Renal cortex interstitium (tissue), 11 donors: ENCODE measurements at regions not wholly inside any gene's neighbourhood (a gene's known extent, or its start where the extent isn't known, plus 50 kb on each side); places are given as distances from the start of the nearest gene placed in this dataset.
"Not testable (repeated sequence)": the region's sequence is repeated elsewhere in the genome, so short reads cannot be mapped to it uniquely, and the experiment has no call there.

ENCODE experiments used
- DNase-seq, 11 donors: peaks; one replicate each; pipeline ENCODE4 v3.0.0-alpha.2; 2013; ENCODE audit warnings: low read depth in 9 of 11, low spot score in 4 of 11; ENCODE audit errors: extremely low read depth in 1 of 11

DNA sequence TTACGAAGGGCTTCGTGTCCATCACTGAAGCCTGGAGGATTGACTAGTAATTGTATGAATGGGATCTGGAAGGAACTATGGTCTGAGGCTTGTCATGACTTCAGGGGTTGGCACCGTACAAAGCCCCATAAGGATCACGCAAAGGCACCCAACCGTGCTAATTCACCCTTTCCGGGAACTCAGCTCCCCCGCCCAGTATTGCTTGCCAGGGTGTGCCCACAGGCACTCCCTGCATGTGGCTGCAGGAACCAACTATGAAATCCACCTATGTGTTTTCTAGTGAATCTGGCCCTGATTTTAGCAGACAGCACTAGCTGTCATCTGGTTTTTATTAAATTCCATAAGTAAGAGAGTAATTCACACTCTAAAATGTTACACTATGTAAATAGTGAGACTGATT is 139.2 kb downstream of the TM2D1 start:
- DNase-seq = peak in 2 of 11 donors; percentile 12 to 22

DNA sequence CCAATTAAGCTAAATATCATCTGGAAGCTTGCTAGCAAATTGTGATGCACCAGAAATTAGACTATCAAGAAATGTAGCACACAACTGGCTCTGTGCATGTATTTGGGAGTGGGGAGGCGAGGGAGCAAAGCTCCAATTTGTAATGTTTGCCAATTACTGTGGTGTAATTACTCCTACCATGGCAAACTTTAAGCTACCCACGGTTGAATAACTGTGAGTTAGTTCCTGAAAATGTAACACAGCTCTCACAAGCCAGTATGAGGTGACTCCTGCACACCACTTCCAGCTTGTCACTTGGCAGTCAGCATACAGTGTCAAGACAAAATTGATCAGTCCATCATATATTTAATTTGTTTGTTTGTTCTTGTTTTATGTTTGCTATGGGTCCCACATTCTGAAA is 141.2 kb downstream of the TM2D1 start:
- no peak for DNase-seq

DNA sequence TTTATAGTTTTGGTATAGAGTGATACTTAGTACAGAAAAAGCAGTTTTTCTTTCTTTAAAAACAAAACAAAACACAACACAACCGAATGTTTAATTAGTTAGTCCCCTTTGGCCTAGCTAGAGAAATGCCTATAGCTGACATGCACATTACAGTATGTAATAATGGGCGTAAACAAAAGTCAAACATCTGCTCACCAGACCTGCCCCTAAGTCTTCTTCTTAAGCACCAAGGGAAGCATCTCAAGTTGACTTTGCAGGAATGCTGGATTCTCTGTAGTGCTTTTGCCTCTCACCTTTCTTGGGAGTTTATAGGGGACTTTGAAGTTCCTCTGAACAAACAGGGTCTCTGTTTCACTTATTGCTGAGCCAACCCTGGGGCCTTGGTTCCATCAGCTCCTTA is 143.7 kb downstream of the TM2D1 start:
- DNase-seq = no peak

DNA sequence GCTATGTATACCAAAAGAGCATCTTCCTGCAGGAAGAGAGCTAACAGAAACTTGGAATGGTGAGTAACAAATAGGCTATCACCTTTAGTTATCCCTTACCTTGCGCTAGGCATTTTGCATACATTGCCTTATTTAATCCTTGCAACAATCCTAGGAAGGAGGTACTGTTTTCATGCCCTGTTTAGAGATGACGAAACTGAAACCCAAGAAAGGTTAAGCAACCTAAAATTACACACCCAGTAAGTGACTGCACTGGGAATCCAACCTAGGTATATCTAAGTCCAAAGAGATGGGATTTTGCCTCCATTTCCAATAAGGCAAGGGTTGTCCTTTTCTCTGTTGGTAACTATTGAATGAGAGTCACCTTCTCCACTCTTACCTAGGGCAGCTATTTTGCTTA is 144.5 kb downstream of the TM2D1 start:
- DNase-seq = no peak

DNA sequence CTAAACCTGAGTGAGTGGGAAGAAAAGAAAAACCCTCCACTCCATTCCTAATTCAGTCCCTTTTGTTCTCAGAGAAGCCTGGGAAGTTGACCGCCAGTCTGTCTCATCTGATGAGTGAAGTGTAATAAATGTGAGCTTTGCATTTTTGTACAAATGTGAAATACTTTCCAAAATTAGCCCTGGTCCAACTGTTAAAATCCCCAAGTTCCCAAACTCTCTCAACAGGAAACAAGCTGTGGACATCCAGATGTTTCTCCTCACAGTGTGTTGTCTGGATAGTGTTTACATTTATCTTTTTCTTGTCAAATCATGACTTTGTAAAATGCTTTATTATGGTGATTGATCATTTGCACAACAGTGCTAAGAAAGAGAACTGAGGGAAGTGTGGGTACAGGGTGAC is 145.1 kb downstream of the TM2D1 start:
- peak in 8 of 11 donors; percentile 10 to 34 (median 20) for DNase-seq

DNA sequence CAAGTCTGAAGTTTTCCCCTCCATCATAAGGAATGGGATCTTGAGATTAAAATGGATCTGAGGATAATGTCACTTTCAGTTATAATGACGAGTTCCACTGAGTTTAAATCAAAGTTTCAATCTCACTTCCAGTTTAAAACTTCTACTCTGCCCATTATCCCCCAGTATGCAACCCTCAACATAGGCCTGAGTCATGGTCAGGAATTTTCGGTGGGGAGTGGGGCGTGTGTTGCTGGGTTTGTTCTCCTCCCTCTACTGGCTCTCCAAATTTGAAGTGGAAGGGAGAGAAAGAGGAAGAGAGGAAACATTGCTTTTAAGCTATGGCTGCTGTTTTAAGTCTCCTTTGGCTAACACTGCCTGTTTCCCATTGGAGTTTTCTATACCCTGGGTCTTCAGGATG is 152.9 kb downstream of the TM2D1 start:
- DNase-seq = no peak

DNA sequence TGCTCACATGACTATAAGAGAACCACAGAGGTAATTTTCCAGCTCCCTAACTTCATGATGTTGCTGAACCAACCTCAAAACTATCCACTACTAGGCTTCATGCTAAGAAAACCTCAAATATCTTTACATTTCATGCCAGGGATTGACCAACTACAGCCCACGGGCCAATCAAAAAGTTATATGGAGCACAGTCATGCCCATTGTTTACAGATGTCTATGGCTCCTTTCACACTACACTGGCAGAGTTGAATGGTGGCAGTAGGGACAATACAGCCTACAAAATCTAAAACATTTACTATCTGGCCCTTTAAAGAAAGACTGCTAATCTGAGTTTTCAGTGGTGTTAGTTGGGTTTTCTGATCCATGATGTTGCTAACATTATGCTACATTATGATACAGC is 154.8 kb downstream of the TM2D1 start:
- DNase-seq = no peak

DNA sequence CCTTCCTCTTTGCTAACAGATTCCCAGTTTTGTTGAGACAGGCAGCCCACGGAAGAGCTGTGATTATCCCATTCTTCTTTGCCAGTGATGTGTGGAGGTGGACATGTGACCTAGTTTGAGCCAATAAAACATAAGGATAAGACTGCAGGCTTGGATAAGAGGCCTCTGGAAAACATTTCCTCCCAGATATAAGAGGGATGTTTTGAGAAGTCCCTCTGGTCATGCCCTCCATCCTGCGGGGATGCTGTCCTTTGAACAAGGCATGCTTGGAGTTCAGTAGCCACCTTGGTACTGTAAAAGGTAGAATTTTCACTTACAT is 155.7 kb downstream of the TM2D1 start:
- no peak for DNase-seq

DNA sequence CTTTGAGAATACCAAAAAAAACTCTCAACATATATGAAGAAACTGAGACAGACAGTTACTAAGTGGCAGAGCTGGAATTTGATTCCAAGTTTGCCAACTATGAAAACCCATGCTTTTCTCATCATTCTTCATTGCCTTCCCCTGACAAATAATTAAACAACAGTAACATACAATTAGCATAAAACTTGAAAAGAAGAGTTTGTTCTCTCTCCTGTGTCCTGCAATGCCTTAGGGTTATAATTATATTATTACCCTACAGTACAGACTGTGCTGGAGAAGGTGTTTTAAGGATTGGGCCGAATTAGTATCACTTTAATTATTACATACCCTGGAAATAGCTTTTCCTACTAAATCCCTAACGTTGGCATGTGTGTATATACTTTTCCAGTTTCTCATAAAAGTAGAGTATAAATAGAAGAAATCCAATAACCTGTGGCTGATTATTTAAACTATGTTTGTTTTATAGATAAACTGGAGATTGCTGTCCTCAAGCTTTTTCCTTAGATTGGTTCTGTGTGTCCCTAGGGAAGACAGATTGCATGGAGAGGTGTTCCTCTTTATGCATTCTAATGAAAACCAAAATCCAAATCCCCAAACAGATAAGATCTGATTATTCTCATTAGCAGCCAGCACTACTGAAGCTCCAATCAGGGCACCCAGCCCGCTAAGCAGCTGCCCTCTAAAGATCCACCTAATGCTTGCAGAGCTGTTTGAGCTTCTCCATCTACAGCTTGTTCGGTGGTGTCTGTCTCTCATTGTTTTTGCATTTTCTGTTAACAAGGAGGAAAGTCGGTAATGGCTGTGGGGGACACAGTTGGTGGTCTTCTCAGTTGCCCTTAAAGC is 156.3 kb downstream of the TM2D1 start:
- no peak for DNase-seq

DNA sequence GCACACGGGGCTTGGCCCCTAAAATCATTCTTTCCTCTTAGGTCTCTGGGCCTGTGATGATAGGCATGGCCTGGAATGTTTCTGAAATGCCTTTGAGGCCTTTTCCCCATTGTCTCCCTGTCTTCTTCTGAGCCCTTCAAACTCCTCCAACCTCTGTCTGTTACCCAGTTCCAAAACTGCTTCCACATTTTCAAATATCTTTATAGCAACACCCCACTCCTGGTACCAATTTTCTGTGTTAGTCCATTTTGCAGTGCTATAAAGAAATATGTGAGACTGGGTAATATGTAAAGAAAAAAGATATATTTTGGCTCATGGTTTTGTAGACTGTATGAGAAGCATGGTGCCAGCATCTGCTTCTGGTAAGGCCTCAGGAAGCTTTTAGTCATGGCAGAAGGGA is 158.8 kb downstream of the TM2D1 start:
- no peak for DNase-seq

DNA sequence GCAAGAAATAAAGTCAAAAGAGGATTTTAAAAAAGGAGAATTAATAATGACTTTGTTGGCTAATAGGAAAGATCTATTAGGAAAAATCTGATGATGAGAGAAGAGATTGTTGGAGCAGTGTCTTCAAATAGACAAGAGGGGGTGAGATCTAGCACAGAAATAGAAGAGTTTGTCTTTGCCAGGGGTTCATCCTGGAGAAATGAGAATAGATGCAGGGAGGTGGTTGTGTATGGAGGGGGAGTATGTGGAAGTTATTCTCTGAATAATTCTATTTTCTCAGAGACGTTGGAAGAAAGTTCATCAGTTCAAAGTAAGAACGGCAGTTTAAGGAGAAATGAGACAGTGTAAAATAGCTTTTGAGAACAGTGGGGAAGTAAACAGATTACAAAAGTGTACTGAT is 161.3 kb downstream of the TM2D1 start:
- no peak for DNase-seq

DNA sequence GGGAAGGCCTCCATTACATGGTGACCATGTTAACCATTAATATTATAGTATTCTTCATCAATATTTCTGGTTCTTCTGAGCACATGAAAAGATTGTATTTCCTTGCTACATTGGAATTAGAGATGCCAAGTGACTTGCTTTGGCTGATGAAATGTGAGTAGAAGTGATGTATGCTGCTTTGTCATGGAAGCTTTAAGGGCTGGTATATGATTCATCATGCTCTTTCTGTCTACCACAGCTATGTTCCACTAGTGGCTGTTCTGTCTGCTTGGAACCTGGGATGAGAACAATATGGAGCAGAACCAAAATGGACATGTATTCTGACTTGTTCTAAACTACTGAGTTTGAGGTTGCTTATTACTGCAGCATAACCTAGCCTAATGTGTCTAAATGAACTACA is 163.3 kb downstream of the TM2D1 start:
- no peak for DNase-seq

DNA sequence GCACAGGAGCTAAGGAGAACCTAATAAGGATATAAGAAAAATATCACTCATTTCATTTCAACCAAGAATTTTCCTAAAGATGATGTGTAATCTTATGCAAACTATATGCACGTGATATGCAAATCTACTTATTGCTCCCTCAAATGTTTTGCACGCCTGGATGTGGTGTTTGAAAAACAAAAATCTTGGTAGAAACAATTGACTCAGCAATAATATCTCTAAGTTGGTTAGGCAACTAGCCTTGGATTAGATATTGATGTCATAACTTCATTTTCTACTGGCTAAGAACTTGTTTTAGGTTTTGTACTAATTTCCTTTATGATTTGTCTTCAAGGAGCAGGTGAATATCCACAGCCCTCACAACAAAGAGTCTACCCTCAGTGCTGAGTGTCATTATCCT is 164.6 kb downstream of the TM2D1 start:
- DNase-seq = no peak

DNA sequence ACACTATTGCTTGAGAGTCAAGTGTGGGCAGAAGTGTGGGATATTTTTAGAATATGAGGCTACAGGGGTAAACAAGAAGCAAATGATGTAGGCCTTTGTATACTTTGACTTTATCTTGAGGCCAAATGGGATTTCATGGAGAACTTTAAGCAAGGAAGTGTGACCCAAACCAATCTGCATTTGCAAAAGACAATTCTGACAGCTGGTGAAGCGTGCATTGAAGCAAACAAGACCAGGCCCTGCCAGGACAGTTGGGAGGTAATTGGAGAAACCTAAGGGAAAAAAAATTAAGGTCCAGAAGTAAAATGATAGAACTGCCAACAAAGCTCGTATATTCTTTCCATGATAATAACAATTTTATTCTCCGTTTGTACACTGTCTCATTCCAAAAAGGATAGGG is 168.3 kb downstream of the TM2D1 start:
- no peak for DNase-seq

DNA sequence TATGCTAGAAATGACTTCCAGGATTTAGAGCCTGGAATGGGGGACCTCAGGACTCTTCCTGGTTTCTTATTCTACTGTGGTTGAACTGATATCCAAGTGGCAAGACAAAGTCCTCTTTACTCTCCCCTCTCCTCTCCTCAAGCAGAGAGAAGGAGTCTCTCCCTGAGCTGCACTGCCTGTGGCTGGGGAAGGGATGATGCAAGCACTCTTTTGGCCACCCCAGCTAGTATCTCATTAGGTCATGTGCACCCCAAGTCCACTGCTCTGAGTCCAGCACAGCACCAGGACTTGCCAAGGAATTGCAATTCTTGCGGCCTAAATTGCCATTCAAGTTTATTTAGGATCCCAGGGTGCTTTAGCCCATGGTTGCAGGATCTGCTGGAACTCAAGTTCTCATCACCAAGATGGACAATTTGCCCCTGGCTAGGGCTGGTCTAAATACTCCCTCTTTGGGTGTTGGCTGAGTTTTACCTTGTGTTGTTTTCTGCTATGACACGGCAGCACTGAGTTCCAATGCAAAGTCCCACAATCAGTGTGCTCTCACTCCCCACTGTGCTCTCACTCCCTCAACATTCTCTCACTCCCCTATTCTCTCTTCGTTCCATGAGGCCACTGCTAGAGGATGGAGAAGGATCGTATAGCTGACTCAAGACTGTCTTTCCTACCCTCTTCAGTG is 172.2 kb downstream of the TM2D1 start:
- DNase-seq = no peak

DNA sequence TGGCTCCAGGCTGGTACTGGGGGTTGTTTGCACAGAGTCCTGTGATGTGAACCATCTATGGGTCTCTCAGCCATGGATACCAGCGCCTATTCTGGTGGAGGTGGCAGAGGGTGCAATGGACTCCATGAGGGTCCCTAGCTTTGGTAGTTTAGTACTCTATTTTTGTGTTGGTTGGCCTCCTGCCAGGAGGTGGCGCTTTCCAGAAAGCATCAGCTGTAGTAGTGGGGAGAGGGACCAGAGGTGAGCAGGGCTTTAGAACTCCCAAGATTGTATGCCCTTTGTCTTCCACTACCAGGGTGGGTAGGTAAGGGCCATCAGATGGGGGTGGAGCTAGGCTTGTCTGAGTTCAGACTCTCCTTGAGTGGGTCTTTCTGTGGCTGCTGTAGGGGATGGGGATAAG is 177.6 kb downstream of the TM2D1 start:
- not testable (repeated sequence) for DNase-seq

DNA sequence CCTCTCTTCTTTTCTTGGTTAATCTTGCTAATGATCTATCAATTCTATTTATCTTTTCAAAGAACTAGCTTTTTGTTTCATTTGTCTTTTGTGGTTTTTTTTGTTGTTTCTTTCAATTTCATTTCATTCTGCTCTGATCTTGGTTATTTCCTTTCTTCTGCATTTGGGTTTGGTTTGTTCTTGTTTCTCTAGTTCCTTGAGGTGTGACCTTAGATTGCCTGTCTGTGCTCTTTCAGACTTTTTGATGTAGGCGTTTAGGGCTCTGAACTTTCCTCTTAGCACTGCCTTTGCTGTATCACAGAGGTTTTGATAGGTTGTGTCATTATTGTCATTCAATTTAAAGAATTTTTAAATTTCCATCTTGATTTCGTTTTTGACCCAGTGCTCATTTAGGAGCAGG is 180.1 kb downstream of the TM2D1 start:
- not testable (repeated sequence) for DNase-seq

DNA sequence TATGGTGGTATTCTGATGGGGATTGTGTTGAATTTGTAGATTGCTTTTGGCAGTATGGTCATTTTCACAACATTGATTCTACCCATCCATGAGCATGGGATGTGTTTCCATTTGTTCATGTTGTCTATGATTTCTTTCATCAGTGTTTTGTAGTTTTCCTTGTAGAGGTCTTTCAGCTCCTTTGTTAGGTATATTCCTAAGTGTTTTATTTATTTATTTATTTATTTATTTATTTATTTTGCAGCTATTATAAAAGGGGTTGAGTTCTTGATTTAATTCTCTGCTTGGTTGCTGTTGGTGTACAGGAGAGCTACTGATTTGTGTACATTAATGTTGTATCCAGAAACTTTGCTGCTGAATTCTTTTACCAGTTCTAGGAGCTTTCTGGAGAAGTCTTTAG is 181.4 kb downstream of the TM2D1 start:
- not testable (repeated sequence) for DNase-seq

DNA sequence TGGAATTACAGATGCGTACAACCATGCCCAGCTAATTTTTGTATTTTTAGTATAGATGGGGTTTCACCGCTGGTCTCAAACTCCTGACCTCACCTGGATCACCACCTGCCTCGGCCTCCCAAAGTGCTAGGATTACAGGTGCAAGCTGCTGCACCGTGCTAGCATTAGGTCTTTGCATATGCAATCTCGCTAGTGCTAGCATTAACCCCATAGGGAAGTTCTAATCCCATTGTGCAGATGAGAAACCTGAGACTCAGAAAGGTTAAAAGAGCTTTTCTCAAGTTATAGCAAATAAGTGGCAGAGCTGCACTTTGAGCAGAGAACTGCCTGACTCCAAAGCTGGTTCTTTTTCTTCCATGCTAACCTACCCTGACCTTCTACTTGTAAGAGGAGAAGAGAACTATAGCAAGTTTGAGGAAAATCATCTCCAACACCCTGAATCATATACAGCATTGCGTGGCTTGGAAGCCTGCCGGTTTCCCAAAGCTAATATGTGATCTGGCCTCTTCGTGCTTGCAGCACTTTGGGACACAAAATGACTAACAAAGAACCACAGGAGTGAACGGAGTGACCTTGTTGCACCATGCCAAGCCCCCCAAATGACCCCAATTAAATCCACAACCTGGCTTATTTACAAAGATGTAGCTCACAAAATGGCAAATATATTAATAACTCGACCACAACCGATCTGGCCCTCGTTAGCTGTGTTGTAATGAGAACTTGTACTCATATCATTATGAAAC is 185.1 kb downstream of the TM2D1 start:
- DNase-seq = no peak

DNA sequence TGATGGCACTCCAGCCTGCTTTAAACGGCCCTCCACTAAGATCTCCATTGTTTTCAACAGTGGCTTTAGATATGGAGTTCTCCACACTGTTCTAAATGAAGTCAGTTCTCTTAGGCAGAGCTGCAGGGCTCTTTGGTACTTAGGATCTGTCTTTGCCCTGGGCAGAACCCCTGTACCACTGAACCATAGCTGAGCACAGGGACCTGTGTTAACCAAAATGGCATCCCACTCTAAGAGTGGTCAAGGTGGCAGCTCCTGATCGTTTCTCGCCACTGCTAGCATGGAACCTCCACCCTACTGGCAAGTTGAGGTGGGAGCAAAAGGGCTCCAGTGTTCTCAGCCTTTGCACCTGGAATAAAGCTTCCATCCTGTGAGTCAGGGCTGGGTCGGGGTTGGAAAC is 186.7 kb downstream of the TM2D1 start:
- DNase-seq = no peak
